ENCODE measurements at regions not wholly inside any gene's neighbourhood (a gene's known extent, or its start where the extent isn't known, plus 50 kb on each side); places are given as distances from the start of the nearest gene placed in this dataset.
A peak's percentile ranks its signal among the peaks of the same experiment; 100 is the strongest.
"Not testable (repeated sequence)": the region's sequence is repeated elsewhere in the genome, so short reads cannot be mapped to it uniquely, and the experiment has no call there.

DNA sequence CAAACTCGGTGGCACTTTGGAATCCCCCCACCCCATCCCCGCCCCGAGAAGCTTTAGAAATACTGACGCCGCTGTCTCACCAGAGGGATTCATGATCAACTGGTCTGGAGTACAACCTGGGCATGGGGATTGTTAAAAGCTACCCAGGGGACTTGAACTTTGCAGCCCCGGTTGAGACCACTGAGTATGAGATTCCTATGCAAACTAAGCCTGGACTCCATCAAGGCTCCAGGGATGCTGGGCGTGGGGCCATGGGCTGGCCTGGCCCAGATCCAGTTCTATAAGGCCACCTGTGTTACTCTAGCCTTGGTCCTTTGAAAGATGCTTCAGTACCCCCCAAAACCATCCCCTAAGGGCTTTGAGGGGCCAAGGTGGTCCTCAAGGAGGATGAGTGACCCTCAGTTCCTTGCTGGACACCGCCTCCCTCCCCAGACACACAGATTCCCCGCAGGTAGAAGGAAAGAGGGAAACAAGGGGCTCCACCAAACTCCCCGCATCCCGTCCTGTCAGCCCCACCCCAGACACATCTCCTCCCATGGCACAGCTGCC, 68.5 kb downstream of the MRPL36 start:
- no peak for DNase-seq

DNA sequence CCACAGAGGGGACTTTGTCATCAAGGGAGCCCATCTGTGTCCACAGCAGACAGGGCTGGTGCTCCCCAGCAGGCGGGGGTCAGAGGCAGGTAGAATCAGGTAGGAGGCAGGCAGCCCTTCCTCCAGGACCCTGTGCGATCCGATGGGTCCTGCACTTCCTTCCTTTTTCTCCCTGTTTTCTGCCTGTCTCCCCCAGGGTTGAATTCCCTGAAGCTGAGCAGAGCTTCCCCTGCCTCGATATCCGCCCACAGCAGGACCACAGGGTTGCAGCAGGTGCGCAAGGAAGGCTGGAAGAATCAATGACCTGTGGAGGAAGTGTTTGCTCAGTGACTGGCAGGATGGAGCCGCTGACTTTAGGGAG, 69.2 kb downstream of the MRPL36 start:
- DNase-seq: no peak

DNA sequence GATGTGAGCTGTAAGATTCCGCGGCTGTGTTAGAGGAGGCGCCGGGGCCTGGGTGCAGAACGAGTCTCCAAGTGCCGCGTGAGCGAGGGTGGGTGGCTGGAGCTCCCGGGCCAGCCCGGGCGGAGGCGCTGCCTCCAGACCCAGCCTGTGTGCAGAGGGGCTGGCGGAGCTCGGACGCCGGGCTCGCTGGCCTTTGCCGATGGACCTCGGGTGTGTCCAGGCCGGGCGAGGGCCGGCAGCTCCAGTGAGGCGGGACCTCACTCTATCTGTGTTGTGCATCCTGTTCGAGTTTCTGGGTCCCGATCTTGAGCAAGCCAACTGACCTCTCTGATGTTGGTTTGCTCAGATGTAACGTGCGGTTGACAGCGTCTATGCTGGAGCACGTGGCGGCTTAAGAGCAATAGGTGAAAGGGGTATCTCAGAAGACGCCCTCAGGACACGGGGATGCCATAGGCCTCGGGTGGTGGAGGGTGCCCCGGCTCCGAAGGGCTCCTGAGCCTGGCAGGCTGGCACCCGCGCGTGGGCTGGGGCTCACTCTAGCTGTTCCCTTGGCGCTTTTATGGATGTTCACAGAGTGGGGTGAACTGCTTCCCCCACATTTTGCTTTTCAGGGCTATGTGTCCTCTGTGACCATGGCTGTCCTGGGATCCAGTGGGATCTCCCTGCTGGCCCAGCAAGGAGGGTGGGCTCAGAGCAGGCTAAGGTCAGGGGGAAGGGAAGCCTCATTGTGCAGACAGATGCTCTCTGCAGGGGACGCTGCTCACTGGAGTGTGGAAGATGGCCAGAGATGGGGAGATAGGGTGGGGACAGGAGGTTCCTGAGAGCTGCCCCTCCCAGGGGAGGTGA, 69.8 kb downstream of the MRPL36 start:
- DNase-seq: no peak

DNA sequence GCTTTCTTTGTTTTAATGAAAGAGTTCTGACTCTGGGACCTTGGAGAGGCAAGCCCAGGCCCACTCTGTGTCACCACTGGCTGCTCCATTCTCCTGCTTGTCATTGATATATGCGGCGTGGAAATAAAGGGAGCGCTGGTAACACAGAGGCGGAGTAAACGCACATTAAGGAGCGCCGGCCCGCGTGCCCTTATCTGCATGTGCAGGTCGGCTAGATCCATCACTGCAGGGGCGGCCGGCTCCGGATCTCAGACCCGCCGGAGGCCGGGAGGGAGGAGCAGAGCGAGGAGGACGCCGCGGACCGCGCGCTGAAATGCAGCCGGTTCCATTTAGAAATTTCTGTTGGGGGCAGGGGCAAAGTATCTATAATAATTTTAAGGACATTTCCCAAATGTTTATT, 70.8 kb downstream of the MRPL36 start:
- no peak for DNase-seq

DNA sequence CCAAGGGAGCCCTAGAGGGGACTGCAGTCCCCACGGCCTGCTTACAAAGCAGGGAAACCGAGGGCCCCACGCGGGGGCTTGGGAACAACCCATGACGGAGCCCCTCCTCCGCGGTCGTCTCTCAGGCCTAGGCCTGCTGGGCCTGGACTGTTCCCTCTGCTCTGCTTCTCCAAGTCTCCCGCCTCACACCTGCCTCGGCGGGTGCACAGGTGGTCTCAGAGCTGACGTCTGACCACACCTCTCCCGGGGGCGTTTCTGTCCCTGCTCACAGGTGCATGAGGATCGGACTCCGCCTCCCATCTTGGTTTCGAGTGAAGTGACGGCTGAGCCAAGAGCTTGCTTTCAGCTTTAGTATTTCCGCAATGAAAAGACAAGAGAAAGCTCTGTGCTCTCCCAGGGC, 72.1 kb downstream of the MRPL36 start:
- DNase-seq: no peak

DNA sequence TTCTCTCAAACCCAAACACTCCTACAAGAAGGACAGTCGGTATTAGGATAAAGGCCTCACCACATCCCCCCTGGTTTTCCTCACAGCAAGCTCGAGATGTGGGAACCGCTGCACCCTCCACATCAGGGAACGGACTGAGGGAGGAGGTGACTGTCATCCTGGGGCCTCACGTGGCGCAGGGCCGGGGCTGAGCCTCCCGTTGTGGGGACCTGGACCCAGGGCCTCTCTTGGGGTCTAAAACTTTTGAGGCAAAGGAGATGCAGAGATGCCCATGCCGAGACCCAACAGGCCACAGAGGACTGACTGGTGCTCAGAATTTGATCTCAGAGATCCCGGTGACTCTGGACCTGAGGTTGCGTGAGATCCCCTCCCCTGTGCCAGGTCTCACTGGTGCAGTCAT, 72.7 kb downstream of the MRPL36 start:
- no peak for DNase-seq

DNA sequence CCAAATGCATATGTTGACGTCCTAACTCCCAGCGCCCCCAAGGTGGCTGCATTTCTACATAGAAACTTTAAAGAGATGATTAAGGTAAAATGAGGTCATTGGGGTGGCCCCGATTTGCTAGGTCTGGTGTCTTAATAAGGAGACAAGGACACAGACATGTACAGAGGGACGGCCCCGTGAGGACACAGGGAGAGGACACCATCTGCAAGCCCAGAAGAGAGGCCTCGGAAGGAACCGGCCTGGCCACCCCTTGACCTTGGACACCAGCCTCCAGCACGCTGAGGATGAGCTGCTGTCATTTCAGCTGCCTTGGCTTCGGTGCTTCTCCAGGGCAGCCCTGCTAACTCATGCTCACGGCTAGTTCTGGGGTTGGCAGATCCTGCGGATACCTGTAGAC, 73.2 kb downstream of the MRPL36 start:
- DNase-seq: no peak

DNA sequence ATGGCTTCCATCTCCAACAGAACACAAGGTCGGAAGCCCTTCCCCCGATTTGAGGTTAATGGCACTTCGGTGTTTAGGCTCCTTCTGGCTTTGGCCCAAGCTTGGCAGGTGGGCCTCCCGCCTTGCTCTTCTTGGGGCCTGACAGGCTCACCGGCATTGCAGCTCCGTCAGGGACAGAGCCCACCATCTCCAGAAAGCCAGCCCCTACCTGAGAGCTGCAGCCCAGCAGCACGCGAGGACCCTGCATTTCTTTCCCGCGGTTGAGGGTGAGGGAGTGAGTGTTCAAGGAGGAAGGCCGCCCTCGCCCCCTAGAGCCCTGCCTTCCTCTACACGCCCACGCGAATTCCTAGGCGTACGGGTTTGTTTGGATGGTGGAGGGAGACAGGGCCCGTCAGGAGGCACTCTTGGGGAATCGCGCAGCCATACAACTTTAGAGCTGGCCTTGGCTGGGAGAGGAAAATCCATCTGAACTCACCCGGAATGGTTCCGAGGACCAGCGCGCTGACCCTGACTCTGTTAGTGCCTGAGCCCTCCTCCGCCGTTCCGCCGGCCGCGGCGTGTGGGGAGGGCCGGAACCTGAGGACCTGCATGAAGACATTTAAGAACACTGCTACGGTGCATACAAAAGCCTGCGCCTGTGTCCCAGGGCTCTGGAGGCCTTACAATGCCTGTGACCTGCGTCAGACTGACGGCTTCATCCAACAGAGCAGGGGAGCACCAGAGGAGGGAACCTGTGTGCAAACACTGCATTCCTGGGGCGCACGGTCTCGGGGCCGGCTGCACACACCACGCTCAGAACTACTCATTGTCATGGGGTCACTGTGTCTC, 73.8 kb downstream of the MRPL36 start:
- no peak for DNase-seq

DNA sequence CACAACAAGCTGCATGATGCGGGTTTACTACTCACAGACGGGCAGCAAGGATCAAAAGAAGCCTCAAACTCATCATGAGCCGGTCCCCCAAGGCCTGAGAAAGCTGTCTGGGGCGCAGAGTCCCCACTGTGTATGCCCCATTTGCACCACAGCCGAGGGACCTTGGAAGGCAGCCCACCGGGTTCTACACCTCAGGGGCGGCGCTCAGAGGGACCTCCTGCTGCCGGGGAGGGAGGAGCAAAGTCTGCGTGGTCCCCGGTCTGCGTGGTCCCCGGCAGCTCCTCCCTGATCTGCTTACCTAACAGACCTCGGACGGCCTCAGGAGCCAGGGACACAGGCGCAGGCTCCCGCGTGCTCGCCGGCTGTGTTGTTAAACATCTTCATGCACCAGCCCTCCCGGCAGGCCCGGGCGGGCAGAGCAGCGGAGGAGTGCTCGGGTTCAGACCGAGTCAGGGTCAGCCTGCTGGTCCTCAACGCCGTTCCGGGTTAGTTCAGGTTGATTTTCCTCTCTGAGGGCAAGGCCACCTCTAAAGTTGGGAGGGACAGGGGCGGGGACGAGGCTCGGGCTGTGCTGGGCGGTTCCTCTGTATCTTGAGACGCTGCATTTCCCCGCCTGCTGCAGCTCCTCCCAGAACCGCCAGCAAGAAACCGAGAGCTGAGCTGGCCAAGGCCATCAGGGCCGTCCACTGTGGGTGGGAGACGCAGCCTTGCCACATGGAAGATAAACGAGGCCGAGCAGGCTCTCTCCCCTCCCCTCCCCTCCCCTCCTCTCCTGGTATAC, 74.6 kb downstream of the MRPL36 start:
- no peak for DNase-seq

DNA sequence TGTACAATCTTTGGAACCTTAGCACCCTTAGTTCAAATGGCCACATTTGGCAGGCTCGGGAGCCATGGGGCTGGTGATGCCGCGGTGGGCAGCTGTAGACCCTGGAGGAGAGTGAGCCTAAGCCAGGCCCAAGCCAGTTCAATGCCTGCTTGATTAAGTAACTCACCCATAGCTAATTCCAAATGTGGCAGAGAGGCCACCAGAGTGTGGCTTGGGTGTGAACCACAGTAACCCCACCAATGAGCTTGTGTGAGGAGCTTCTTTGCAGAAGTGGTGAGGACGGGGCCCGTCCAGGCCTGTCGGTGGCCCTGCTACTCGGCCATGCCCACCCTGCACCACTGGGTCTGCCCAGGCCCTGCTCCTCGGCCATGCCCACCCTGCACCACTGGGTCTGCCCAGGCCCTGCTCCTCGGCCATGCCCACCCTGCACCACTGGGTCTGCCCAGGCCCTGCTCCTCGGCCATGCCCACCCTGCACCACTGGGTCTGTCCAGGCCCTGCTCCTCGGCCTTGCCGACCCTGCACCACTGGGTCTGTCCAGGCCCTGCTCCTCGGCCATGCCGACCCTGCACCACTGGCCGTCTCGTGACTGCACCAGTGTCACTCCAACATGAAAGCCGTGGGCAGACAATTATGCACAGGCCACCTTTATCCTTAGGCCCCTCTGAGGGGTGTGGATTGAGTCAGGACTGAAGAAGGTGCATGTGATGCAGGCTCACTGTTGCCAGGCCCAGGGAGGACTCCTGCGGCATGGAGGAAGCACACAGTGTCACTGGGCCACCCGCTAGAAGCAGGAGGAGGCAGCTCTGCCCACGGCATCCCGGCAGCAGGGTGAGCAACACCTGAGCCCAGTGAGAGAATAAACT, 75.4 kb downstream of the MRPL36 start:
- DNase-seq: no peak

DNA sequence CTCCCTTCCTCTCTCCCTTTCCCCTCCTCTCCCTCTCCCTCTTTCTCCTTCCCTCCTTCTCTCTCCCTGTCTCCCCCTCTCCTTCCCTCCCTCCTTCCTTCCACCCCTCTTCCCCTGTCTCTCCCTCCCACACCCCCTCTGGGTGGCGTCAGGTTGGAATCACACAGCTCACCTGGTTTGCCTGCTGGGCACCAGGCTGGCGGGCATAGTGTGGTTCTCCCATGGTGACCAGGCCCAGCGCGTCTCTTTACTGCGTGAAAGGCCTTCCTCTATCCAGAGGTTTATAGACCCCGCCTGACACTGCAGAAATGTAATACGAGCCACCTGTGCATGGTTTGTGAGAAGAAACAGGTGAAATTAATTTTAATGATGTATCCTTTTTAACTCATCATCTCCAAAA, 76.2 kb downstream of the MRPL36 start:
- DNase-seq: no peak

DNA sequence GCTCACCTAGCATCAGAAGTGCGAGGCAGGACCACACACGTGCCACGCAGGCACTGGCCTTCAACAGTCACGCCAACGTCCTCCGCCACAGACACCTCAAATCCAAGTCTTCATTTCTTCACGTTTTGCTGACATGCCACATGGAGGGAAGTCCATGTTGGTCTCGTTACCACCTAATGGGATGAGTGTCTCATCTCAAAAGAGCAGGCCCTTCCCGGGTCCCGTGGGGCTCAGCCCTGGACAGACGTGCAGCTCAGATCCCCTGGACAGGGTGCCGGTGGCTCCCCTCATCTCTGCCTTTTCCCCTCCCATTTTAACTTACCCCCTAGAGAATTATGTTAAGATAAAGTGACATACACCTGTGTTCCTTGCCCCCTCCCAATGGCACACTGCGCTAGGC, 76.8 kb downstream of the MRPL36 start:
- no peak for DNase-seq

DNA sequence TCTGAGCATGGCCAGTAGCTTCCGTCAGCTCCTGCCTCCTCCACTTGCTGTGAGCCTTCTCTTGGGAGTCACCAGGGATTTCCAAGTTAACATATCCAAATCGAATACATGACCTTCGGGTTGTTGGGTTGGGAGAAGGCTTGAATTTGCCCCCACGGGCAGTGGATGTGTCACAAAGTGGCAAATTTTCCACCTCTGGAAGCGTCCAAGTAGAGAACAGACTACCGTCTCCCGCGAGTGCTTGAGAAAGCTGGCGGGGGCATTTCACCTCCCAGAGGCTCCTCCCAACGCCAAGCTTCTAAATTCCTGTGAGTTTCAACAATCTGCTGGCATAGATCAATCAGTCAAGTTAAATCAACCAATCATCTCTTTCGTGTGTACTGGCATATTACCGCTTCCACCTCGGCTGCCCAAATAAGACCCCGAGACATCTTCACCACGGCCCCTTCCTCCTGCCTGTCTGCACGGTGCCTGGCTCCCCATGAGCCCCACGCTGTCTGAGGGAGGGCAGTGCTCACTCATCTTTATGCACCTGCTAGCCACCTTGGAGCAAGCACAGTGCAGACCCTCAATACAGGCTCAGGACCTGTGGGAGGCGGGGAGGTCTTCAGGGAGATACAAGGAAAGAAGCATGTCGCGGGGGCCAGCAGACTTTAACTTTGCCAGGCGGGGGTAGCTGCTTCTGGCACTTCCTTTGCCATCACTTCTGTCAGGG, 79.1 kb downstream of the MRPL36 start:
- DNase-seq: no peak

DNA sequence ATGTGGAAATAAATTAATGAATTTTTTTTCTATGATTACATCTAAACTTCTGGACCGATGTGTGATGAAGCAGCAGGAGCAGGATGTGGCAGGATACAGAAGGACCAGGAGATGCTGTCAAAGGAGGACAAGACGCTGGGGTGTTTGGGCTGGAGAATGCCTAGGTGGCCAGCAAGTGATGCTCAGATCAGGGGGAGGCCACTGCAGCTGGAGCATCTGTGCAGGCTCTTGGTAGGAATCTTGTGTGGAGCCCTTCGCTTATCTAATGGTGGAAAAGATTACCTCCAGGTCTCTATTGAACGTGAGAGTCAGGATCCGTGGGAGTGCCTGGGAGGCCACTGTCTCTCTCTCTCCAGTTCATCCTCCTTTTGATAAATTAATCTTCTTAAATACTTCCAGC, 79.8 kb downstream of the MRPL36 start:
- no peak for DNase-seq

DNA sequence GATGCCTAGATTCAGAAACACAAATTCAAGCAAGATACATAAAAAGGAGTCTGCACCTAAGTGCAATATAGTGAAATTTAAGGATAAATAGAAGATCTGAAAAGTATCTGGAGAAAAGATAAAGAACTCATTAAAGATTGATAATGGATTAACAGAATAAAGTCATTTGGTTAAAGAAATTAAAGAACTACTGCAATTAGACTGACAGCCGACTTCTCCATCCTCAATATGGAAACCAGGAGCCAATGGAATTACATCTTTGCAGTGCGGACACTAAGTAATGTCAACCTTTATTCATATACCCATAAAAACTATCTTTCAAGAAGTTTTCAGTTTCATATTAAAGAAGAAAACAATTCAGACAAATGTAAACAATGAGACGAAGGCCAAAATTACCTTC, 81.0 kb downstream of the MRPL36 start:
- no peak for DNase-seq

DNA sequence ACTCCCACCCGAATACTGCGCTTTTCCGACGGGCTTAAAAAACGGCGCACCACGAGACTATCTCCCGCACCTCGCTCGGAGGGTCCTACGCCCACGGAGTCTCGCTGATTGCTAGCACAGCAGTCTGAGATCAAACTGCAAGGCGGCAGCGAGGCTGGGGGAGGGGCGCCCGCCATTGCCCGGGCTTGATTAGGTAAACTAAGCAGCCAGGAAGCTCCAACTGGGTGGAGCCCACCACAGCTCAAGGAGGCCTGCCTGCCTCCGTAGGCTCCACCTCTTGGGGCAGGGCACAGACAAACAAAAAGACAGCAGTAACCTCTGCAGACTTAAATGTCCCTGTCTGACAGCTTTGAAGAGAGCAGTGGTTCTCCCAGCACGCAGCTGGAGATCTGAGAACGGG, 89.5 kb downstream of the MRPL36 start:
- DNase-seq: not testable (repeated sequence)

DNA sequence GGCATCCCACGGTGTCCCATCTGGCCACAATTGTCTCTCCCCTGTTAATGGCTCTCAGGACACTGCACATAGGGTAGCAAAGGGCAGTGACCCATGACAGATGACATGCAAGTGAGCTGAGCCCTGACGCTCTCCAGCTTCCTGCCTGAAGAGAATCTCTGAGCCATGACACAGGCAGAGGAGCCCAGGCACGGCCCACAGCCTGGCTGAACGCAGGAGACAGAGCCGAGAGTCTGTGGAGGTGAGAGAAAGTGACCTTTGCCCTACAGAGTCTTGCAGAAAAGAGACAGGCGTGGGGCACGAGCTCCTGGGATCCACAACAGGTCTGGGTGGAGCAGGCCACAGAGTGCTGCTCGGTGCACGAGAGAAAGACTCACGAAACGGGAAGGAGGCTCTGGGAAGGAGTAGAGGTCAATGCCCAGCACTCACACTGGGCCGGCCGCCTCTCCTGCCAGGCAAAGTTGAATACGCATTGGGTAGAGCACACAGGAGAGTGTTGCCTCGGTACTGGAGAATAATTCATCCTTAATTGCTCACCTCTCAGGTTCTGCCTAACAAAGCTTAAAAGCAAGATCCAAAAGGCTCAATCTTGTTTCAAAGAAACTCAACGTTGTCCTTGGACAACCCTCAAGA, 90.3 kb downstream of the MRPL36 start:
- DNase-seq: peak; percentile 59

DNA sequence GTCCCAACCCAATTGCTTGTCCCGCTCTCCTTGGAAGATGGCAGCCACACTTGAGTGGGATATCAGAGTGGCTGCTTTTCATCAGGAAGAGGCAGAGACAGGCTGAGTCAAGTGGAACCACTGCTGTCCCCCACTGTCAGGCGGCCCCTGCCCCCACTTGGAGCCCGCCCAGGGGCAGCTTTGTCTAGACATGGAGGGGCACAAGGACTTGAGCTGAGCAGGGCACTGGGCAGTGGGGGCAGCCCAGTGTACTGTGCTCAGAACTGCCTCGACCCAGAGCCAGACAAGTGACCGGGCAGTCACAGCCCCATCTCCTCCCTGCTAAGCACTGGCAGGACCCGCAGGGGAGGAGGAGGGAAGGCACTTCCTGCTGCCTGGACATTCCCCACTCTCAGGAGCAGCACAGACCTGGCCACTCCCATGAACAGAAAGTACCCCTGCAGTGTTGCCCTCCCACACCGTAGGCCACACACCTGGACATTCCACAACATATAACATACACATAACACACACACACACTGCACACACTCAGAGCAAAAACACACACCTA, 91.0 kb downstream of the MRPL36 start:
- no peak for DNase-seq

DNA sequence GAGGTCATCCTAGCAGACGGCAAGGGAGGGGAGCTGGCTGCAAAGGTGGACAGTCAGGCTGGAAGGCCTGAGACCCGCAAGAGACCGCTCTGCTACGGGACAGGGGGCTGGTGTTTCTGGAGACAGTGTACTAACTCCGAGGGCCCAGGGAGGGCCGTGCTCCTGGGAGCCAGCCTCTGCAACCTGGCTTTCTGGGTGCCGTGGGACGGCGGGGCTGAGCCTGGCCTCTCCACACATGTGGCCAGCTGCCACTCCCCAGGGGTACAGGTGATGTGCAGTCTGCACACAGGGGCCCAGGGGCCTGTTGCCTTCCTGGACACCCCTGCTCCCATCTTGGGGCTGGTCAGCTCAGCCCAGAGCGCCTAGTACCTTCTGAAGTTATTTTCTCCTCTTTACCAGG, 92.2 kb downstream of the MRPL36 start:
- no peak for DNase-seq

DNA sequence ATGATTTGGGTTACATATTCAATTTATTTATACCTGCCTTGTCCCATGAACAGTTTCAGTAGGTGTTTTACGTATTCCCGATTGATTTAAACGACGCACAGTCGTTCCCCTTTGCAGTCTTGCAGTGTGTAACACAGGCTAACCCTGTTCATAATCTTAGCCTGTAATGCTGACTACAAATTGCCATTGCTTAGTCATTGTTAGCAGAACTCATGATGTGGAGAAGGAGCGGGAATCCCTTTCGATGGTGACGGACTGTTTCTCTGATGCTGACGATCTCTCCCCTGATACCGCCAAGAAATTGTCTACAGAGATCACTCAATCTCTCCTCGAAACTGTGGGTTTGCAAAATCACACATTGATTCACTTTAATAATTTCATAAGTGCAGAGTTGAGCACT, 93.2 kb downstream of the MRPL36 start:
- no peak for DNase-seq

Measured in left kidney (tissue), 1 donor.